ENCODE measurements at regions not wholly inside any gene's neighbourhood (a gene's known extent, or its start where the extent isn't known, plus 50 kb on each side); places are given as distances from the start of the nearest gene placed in this dataset.

DNA sequence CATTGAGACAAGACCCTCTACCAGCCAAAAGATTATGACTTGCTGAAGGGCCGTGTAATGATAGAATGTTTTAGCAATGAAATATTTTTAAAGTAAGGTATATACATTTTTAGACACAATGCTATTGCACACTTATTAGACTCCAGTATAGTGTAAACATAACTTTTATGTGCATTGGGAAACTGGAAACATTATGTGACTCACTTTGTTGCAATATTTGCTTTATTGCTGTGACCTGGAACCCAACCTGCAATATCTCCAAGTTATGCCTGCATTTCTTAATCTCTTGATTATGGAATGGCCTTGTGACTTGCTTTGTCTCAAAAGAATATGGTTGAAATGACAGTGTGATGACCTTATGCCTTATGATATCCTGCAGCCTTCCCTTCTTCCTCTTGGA is 502.0 kb downstream of the EPHA4 start (continued):
- TF ChIP-seq, protein P1, sequence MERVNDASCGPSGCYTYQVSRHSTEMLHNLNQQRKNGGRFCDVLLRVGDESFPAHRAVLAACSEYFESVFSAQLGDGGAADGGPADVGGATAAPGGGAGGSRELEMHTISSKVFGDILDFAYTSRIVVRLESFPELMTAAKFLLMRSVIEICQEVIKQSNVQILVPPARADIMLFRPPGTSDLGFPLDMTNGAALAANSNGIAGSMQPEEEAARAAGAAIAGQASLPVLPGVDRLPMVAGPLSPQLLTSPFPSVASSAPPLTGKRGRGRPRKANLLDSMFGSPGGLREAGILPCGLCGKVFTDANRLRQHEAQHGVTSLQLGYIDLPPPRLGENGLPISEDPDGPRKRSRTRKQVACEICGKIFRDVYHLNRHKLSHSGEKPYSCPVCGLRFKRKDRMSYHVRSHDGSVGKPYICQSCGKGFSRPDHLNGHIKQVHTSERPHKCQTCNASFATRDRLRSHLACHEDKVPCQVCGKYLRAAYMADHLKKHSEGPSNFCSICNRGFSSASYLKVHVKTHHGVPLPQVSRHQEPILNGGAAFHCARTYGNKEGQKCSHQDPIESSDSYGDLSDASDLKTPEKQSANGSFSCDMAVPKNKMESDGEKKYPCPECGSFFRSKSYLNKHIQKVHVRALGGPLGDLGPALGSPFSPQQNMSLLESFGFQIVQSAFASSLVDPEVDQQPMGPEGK (CRISPR knock-in tag; IDR thresholded peaks at IDR 0.05; ENCODE audit: borderline replicate concordance): no peak
- no peak for TF ChIP-seq KDM4B (IDR thresholded peaks at IDR 0.05; ENCODE audit: borderline replicate concordance in 2 of 2, low read depth in 1 of 2)
- no peak for TF ChIP-seq HNRNPH1 (optimal IDR thresholded peaks at IDR 0.05; ENCODE audit: low read depth, low read length)
- no peak for TF ChIP-seq HOXB6 (CRISPR knock-in tag; IDR thresholded peaks at IDR 0.05; ENCODE audit: borderline replicate concordance)
- no peak for TF ChIP-seq RBM14 (IDR thresholded peaks at IDR 0.05; ENCODE audit: borderline replicate concordance, insufficient read depth, low read depth, low read length)
- TF ChIP-seq XRCC5 (IDR thresholded peaks at IDR 0.05; ENCODE audit: low read depth, low read length): no peak

DNA sequence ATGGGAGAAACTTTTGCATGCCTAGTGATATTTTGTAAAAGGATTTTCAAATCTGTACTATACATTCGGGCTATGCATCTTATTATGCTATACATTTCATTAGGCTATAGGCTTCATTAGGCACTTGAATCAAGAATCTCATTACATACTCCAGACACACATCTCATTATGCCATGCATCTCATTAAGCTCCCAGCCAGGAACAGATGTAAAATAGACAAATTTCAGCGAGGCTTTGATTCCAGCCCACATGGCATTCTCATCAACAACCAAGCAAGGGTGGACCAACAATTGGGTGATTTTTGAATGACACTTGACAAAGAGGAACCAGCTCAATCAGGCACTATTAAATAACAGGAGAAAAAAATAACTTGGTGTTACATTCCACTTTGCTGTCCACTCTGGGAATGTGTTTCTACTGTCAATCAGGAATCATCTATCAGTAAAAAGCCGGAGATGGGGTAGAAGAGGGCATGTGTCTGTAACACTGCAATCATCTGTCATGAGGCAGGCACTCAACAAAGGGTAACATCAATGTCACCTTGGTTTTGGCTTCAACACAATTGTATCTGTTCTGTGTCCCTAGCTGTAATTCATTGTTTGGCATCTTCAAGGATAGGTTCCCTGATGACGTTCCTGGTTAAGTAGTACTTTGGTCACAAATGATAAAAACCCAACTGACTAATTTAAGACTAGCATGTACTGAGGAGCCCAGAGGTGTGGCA is 498.6 kb downstream of the EPHA4 start:
- no peaks in the 10 kb centered on the region for H4K20me1 ChIP-seq (replicated peaks; ENCODE audit: control insufficient read depth, insufficient read depth, low read length)
- no peak overlapping the region for H3K9ac ChIP-seq (ENCODE audit: insufficient read depth in 1 of 2, low read depth in 2 of 2, low read length in 2 of 2)
- no peak for DNase-seq (ENCODE audit: extremely low read depth in 1 of 4, low spot score in 3 of 4)
- in situ Hi-C loops (cut with MboI) (no loop called here), intact Hi-C loops (cut with micrococcal nuclease) (no loop called here)
- no peaks in the 10 kb centered on the region for H3K79me2 ChIP-seq (ENCODE audit: control insufficient read depth, insufficient read depth, low read length)
- no peak for ATAC-seq
- H3K36me3 ChIP-seq (ENCODE audit: control insufficient read depth, insufficient read depth, low read length): no peaks in the 10 kb centered on the region
- ChIA-PET CTCF (ENCODE audit: low intra/inter-chr PET ratio) (no interaction called here), POLR2A (interaction anchor here (0.7 kb wide), 1 partner anchor 145 kb away, joined by 4 read pairs; no protein-coding TSS in a partner anchor)
- H3K27me3 ChIP-seq (ENCODE audit: control insufficient read depth in 2 of 2, insufficient read depth in 2 of 2, low read length in 2 of 2): no peaks in the 10 kb centered on the region
- BruUV-seq (replicated peaks): no TSS peak
- no peaks in the 10 kb centered on the region for H3K9me1 ChIP-seq (ENCODE audit: control insufficient read depth, insufficient read depth, low read length)
- H3K4me3 ChIP-seq: no peak overlapping the region
- no peak overlapping the region for H3K4me2 ChIP-seq (ENCODE audit: insufficient read depth, low read length)
- 4% methylated on average over 4 of the region's 4 CpGs for WGBS (ENCODE audit: insufficient coverage, low coverage, missing lambda C conversion rate)
- no peaks in the 10 kb centered on the region for H3K4me1 ChIP-seq (replicated peaks in 1 of 2; ENCODE audit: control insufficient read depth in 2 of 2, insufficient read depth in 2 of 2, low read length in 2 of 2)
- H3K9me3 ChIP-seq (replicated peaks; ENCODE audit: control insufficient read depth, insufficient read depth, low read depth, low read length): no peaks in the 10 kb centered on the region
- FAIRE-seq: no peak
- no peak overlapping the region for H3K27ac ChIP-seq (ENCODE audit: extremely low read depth, low read depth, low read length)
- H2AFZ ChIP-seq (ENCODE audit: low read depth, low read length): no peak overlapping the region
- TF ChIP-seq, protein P1 (CRISPR knock-in tag; IDR thresholded peaks at IDR 0.05; ENCODE audit: borderline replicate concordance): no peak
- TF ChIP-seq CSDE1 (IDR thresholded peaks at IDR 0.05) (no peak), HMG20B (CRISPR knock-in tag; IDR thresholded peaks at IDR 0.05) (no peak), BRF1 (IDR thresholded peaks at IDR 0.05; ENCODE audit: borderline replicate concordance, extremely low read depth, insufficient read length) (no peak), MEIS2 (IDR thresholded peaks at IDR 0.05; ENCODE audit: partially characterized antibody) (no peak), RBM25 (IDR thresholded peaks at IDR 0.05; ENCODE audit: low read depth, low read length, severe bottlenecking) (no peak), ZNF174 (CRISPR knock-in tag; IDR thresholded peaks at IDR 0.05) (no peak), SAP30 (IDR thresholded peaks at IDR 0.05; ENCODE audit: borderline replicate concordance, insufficient read depth, low read depth, low read length, poor library complexity, severe bottlenecking) (no peak)
- TF ChIP-seq, protein P2, sequence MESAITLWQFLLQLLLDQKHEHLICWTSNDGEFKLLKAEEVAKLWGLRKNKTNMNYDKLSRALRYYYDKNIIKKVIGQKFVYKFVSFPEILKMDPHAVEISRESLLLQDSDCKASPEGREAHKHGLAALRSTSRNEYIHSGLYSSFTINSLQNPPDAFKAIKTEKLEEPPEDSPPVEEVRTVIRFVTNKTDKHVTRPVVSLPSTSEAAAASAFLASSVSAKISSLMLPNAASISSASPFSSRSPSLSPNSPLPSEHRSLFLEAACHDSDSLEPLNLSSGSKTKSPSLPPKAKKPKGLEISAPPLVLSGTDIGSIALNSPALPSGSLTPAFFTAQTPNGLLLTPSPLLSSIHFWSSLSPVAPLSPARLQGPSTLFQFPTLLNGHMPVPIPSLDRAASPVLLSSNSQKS (CRISPR knock-in tag; IDR thresholded peaks at IDR 0.05): no peak

Data from K562 (cell line).